Vagina (tissue), 2 donors: ENCODE measurements at regions not wholly inside any gene's neighbourhood (a gene's known extent, or its start where the extent isn't known, plus 50 kb on each side); places are given as distances from the start of the nearest gene placed in this dataset.

Source experiments
- POLR2A ChIP-seq, 2 donors: fragments of 450-650 bp; IDR thresholded peaks; one replicate each; pipeline ENCODE4 v1.6.1; 2017; ENCODE audit warnings: antibody characterized with exemption in 2 of 2, mild to moderate bottlenecking in 2 of 2, moderate library complexity in 2 of 2
- POLR2AphosphoS5 ChIP-seq, 2 donors: sonication (generic); formaldehyde crosslinking; IDR thresholded peaks; one replicate each; pipeline ENCODE4 v1.9.0; 2017; ENCODE audit warnings: antibody characterized with exemption in 2 of 2, mild to moderate bottlenecking in 2 of 2, low read depth in 1 of 2; ENCODE audit not compliant: insufficient read depth in 1 of 2
- TF ChIP-seq, protein P1 (sequence below), 3 experiments: fragments of 450-650 bp in 2 of 3; fragments of 200-600 bp in 1 of 3; sonication (generic) in 1 of 3; IDR thresholded peaks; one replicate each; pipeline ENCODE4 v1.5.1; 2017 to 2019; ENCODE audit warnings: antibody characterized with exemption in 3 of 3, mild to moderate bottlenecking in 2 of 3, moderate library complexity in 2 of 3

DNA sequence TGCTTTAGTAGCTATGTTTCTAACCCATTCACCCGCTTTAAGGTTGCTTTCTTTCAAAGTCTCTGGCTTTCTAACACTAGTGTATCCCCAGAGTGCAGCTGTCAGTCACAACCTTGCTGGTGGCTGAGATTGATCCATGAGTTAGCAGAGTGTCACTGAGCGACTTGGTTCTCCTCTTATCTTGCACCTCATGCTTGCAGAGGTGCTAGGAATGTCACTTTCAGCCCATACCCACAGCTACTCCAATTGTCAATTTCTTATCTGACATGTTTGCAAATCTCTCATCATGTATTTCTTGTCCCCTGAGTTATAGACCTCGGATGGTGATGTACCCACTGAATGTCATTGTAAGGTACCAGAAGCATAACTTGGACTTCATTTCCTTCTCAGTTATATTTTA, 1110.2 kb downstream of the GALC start:
- TF ChIP-seq, protein P1, sequence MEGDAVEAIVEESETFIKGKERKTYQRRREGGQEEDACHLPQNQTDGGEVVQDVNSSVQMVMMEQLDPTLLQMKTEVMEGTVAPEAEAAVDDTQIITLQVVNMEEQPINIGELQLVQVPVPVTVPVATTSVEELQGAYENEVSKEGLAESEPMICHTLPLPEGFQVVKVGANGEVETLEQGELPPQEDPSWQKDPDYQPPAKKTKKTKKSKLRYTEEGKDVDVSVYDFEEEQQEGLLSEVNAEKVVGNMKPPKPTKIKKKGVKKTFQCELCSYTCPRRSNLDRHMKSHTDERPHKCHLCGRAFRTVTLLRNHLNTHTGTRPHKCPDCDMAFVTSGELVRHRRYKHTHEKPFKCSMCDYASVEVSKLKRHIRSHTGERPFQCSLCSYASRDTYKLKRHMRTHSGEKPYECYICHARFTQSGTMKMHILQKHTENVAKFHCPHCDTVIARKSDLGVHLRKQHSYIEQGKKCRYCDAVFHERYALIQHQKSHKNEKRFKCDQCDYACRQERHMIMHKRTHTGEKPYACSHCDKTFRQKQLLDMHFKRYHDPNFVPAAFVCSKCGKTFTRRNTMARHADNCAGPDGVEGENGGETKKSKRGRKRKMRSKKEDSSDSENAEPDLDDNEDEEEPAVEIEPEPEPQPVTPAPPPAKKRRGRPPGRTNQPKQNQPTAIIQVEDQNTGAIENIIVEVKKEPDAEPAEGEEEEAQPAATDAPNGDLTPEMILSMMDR (IDR thresholded peaks at IDR 0.05), result no peak
- TF ChIP-seq POLR2A (IDR thresholded peaks at IDR 0.05), result no peak
- TF ChIP-seq POLR2AphosphoS5 (IDR thresholded peaks at IDR 0.05; ENCODE audit: insufficient read depth in 1 of 2, low read depth in 1 of 2), result no peak
